Endothelial cell of umbilical vein (primary cell): ENCODE measurements at regions not wholly inside any gene's neighbourhood (a gene's known extent, or its start where the extent isn't known, plus 50 kb on each side); places are given as distances from the start of the nearest gene placed in this dataset.

Experiments used
- BruUV-seq: library from RNA; stranded (reverse); fragments of 400-500 nt; replicated peaks from 2 replicates; lab custom pipeline; 2021; lab: Mats Ljungman, UMichigan
- CTCF ChIA-PET: fragments of 300-600, 350-600 bp; sonication (Branson Sonifier 250); formaldehyde crosslinking; loops from one replicate; lab custom pipeline; 2021; ENCODE audit warnings: antibody characterized with exemption, inconsistent platforms; lab: Charles Lee
- POLR2A ChIA-PET: fragments of 300-600, 350-600 bp; sonication (Branson Sonifier 250); formaldehyde crosslinking; loops from one replicate; lab custom pipeline; 2021; ENCODE audit warnings: antibody characterized with exemption, inconsistent platforms; lab: Charles Lee
- DNase-seq: peaks from one replicate; pipeline ENCODE4 v3.0.0-alpha.2; 2011; ENCODE audit warnings: low read depth, low spot score
- FAIRE-seq: peaks from 2 replicates; lab custom pipeline; 2011; peaks lifted over from hg19 to GRCh38; lab: Jason Lieb, UNC
- H2AFZ ChIP-seq: 2 replicates; pipeline ENCODE4 v1.6.0; 2012; ENCODE audit warnings: low read depth, low read length, control low read depth, inconsistent platforms
- H3K27ac ChIP-seq: 2 replicates; pipeline ENCODE4 v1.5.1; 2011; ENCODE audit warnings: low read depth, mild to moderate bottlenecking, control low read depth, low read length, moderate library complexity; ENCODE audit not compliant: insufficient read depth
- H3K27me3 ChIP-seq, 2 experiments: 2 replicates each; pipeline versions ENCODE4 v1.6.0 to v1.6.1; 2011; ENCODE audit warnings: low read length in 2 of 2, mixed read lengths in 1 of 2; ENCODE audit not compliant: control insufficient read depth in 2 of 2, insufficient read depth in 2 of 2
- H3K36me3 ChIP-seq, 2 experiments: 2 replicates in 1 of 2; 3 replicates in 1 of 2; pipeline ENCODE4 v1.5.1; 2011; ENCODE audit warnings: low read length in 2 of 2, mild to moderate bottlenecking in 1 of 2, moderate library complexity in 1 of 2; ENCODE audit not compliant: control insufficient read depth in 2 of 2, insufficient read depth in 2 of 2; ENCODE audit errors: extremely low read depth in 1 of 2
- H3K4me1 ChIP-seq: 3 replicates; pipeline ENCODE4 v1.5.1; 2011; ENCODE audit warnings: mild to moderate bottlenecking, low read length; ENCODE audit not compliant: control insufficient read depth, insufficient read depth; ENCODE audit errors: extremely low read depth
- H3K4me2 ChIP-seq: 2 replicates; pipeline ENCODE4 v1.6.1; 2011; ENCODE audit warnings: low read length, control low read depth, mixed read lengths; ENCODE audit not compliant: insufficient read depth
- H3K4me3 ChIP-seq, 3 experiments: fragments of 200-600 bp in 1 of 3; sonication (generic), shearing (Covaris generic) in 1 of 3; replicated peaks in 1 of 3; 2 replicates each; pipeline ENCODE4 v1.5.1; 2011 to 2016; ENCODE audit warnings: control low read depth in 3 of 3, low read length in 3 of 3, mild to moderate bottlenecking in 2 of 3, inconsistent platforms in 1 of 3, low read depth in 1 of 3, moderate library complexity in 1 of 3; ENCODE audit not compliant: insufficient read depth in 1 of 3
- H3K79me2 ChIP-seq: 2 replicates; pipeline ENCODE4 v1.6.0; 2012; ENCODE audit warnings: low read length, inconsistent platforms; ENCODE audit not compliant: control insufficient read depth, insufficient read depth
- H3K9ac ChIP-seq: replicated peaks from 2 replicates; pipeline ENCODE3; 2011; ENCODE audit warnings: low read length, control low read depth; ENCODE audit not compliant: insufficient read depth; ENCODE audit errors: extremely low read depth
- H3K9me1 ChIP-seq: replicated peaks from 3 replicates; pipeline ENCODE4 v1.6.0; 2011; ENCODE audit warnings: mild to moderate bottlenecking, low read length; ENCODE audit not compliant: control insufficient read depth, insufficient read depth; ENCODE audit errors: extremely low read depth
- H3K9me3 ChIP-seq: replicated peaks from 2 replicates; pipeline ENCODE4 v1.5.1; 2012; ENCODE audit warnings: low read length, inconsistent platforms; ENCODE audit not compliant: control insufficient read depth, insufficient read depth
- H4K20me1 ChIP-seq: replicated peaks from 2 replicates; pipeline ENCODE3; 2011; ENCODE audit warnings: mild to moderate bottlenecking, low read length; ENCODE audit not compliant: control insufficient read depth, insufficient read depth; ENCODE audit errors: extremely low read depth
- CTCF ChIP-seq, 2 donors: IDR thresholded peaks; 1 replicate in 1 of 2; 2 replicates in 1 of 2; pipeline ENCODE4 v1.5.1; 2011; ENCODE audit warnings: low read length in 2 of 2, mild to moderate bottlenecking in 2 of 2, moderate library complexity in 2 of 2, control low read depth in 1 of 2, inconsistent platforms in 1 of 2, low read depth in 1 of 2; ENCODE audit not compliant: insufficient read depth in 1 of 2; ENCODE audit errors: extremely low read depth in 1 of 2
- EZH2 ChIP-seq: IDR thresholded peaks from 2 replicates; pipeline ENCODE4 v1.6.1; 2012; ENCODE audit warnings: borderline replicate concordance, low read depth, mild to moderate bottlenecking, moderate library complexity, low read length, inconsistent platforms; ENCODE audit not compliant: severe bottlenecking
- FOS ChIP-seq: IDR thresholded peaks from 2 replicates; pipeline ENCODE4 v1.6.1; 2011; ENCODE audit warnings: mild to moderate bottlenecking, low read length, moderate library complexity, borderline replicate concordance; ENCODE audit not compliant: insufficient read depth
- GATA2 ChIP-seq: IDR thresholded peaks from 2 replicates; pipeline ENCODE4 v1.7.0; 2011; ENCODE audit warnings: low read depth, mild to moderate bottlenecking, moderate library complexity, mixed read lengths, low read length; ENCODE audit not compliant: insufficient read length, insufficient read depth
- JUN ChIP-seq: IDR thresholded peaks from 2 replicates; pipeline ENCODE4 v1.6.1; 2011; ENCODE audit warnings: borderline replicate concordance, low read depth; ENCODE audit not compliant: insufficient read length, insufficient read depth
- MAX ChIP-seq: IDR thresholded peaks from 2 replicates; pipeline ENCODE4 v1.6.1; 2011; ENCODE audit not compliant: insufficient read depth, insufficient read length
- MYC ChIP-seq: IDR thresholded peaks from one replicate; pipeline ENCODE4 v1.6.1; 2011; ENCODE audit warnings: mild to moderate bottlenecking, low read depth, low read length
- POLR2A ChIP-seq: IDR thresholded peaks from 2 replicates; pipeline ENCODE4 v1.6.1; 2012; ENCODE audit warnings: low read depth, mild to moderate bottlenecking, control low read depth, low read length
- POLR2AphosphoS5 ChIP-seq: IDR thresholded peaks from 2 replicates; pipeline ENCODE4 v1.6.1; 2012; ENCODE audit warnings: low read depth, mild to moderate bottlenecking, control low read depth, low read length, moderate library complexity; ENCODE audit not compliant: insufficient read depth
- dilution Hi-C: fragments of 300-500 bp; cut with MboI; formaldehyde crosslinking; loops from one replicate; pipeline ENCODE4 v1.15.0; 2019; ENCODE audit warnings: low sequenced_read_pairs; ENCODE audit not compliant: extremely low pct_ligation_motif_present
- intact Hi-C: fragments of 100-400 bp; cut with micrococcal nuclease; formaldehyde crosslinking; loops from one replicate; pipeline ENCODE4 v1.10.0; 2022

- no TSS peak for BruUV-seq
- dilution Hi-C loops (no loop called here), intact Hi-C loops (no loop called here)
- no peaks in the 10 kb centered on the region for H3K79me2 ChIP-seq
- H3K4me1 ChIP-seq = no peaks in the 10 kb centered on the region
- no peak overlapping the region for H3K9ac ChIP-seq
- no peak for TF ChIP-seq EZH2
- no peak for TF ChIP-seq CTCF (IDR thresholded peaks at IDR 0.05; ENCODE audit: extremely low read depth in 1 of 2, insufficient read depth in 1 of 2, low read depth in 1 of 2, low read length in 2 of 2)
- TF ChIP-seq POLR2A = no peak
- no peak for TF ChIP-seq POLR2AphosphoS5
- TF ChIP-seq FOS = no peak
- no peak for TF ChIP-seq JUN
- TF ChIP-seq GATA2 = no peak
- no peak for TF ChIP-seq MAX
- TF ChIP-seq MYC = no peak
- no peak overlapping the region for H3K4me2 ChIP-seq
- H3K27me3 ChIP-seq = no peaks in the 10 kb centered on the region
- H3K9me1 ChIP-seq = no peaks in the 10 kb centered on the region
- H3K9me3 ChIP-seq = no peaks in the 10 kb centered on the region
- H3K4me3 ChIP-seq = no peak overlapping the region
- H2AFZ ChIP-seq = no peak overlapping the region
- POLR2A ChIA-PET = no interaction called here
- H3K27ac ChIP-seq = no peak overlapping the region
- H3K36me3 ChIP-seq = no peaks in the 10 kb centered on the region
- DNase-seq = no peak
- FAIRE-seq = no peak
- CTCF ChIA-PET = no interaction called here
- H4K20me1 ChIP-seq = no peaks in the 10 kb centered on the region
Measured at GRCh38 chr2:221156062-221156734, 415.9 kb downstream of the EPHA4 start.
